ACHN (cell line): ENCODE measurements at regions not wholly inside any gene's neighbourhood (a gene's known extent, or its start where the extent isn't known, plus 50 kb on each side); places are given as distances from the start of the nearest gene placed in this dataset.
"Not testable (repeated sequence)": the region's sequence is repeated elsewhere in the genome, so short reads cannot be mapped to it uniquely, and the experiment has no call there.

Experiments
- DNase-seq: peaks from one replicate; pipeline ENCODE4 v3.0.0-alpha.2; 2015
- in situ Hi-C: cut with HindIII; loops from 2 replicates; pipeline ENCODE4 v1.10.0; 2017; ENCODE audit warnings: low sequenced_read_pairs, low pct_ligation_motif_present, low pct_unique_long_range_greater_than_20kb

GRCh38 chr6:168197636-168198301 is 118.8 kb upstream of the FRMD1 start:
- no peak for DNase-seq
- in situ Hi-C loops, result no loop called here

DNA sequence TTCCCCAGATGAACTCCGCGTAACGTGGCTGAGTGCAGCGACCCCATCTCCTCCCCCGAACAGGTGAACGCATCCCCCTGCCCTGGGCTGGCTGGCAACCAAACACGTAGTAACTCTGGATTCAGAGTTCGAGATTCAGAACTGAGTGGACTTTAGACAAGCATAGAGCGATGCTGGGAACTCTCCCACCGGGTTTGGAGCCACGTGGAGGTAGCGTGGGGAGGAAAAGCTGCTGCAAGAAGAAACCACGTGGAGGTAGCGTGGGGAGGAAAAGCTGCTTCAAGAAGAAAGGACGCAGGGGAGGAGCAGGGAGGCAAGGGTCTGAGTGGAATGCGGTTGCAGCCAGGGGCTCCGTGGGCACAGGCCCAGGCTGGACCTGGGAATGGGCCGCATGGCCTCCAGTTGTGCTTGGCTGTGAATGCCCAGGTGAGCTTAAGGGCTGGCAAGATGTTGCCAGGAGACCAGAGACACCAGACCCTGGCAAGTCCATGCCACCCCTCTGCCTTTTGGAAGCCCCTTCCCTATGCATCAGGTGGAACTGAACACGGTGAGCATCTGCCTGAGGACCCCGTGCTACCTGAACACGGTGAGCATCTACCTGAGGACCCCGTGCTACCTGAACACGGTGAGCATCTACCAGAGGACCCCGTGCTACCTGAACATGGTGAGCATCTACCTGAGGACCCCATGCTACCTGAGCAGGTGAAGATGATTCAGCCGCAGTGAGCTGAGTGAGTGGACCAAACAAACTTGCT is 118.0 kb upstream of the FRMD1 start:
- in situ Hi-C loops, result no loop called here
- no peak for DNase-seq

GRCh38 chr6:168196385-168196860 is 117.4 kb upstream of the FRMD1 start:
- in situ Hi-C loops, result no loop called here
- no peak for DNase-seq

DNA sequence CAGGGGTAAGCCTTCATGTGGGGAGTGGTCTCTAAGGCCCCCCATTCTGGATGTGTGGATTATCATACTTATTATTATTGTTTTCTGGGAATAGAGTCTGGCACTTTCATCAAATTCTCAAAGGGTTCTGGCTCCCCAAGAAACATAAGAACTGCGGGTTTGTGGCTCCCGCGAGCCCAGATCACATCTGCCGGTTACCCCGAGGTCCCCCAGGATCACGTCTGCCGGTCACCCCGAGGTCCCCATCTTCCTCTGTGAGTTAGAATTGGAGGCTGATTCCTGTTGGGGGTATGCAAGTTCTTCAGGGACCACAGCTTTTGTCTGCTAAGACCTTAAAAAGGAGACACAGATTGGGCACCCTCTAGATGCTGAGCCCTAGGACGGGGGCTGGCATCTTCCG is 116.7 kb upstream of the FRMD1 start:
- DNase-seq, result no peak
- in situ Hi-C loops, result no loop called here

GRCh38 chr6:168194732-168195567 is 115.9 kb upstream of the FRMD1 start:
- in situ Hi-C loops, result no loop called here
- DNase-seq, result peak; percentile 6

GRCh38 chr6:168193816-168194721 is 115.1 kb upstream of the FRMD1 start:
- DNase-seq, result peak; percentile 25
- in situ Hi-C loops, result no loop called here

DNA sequence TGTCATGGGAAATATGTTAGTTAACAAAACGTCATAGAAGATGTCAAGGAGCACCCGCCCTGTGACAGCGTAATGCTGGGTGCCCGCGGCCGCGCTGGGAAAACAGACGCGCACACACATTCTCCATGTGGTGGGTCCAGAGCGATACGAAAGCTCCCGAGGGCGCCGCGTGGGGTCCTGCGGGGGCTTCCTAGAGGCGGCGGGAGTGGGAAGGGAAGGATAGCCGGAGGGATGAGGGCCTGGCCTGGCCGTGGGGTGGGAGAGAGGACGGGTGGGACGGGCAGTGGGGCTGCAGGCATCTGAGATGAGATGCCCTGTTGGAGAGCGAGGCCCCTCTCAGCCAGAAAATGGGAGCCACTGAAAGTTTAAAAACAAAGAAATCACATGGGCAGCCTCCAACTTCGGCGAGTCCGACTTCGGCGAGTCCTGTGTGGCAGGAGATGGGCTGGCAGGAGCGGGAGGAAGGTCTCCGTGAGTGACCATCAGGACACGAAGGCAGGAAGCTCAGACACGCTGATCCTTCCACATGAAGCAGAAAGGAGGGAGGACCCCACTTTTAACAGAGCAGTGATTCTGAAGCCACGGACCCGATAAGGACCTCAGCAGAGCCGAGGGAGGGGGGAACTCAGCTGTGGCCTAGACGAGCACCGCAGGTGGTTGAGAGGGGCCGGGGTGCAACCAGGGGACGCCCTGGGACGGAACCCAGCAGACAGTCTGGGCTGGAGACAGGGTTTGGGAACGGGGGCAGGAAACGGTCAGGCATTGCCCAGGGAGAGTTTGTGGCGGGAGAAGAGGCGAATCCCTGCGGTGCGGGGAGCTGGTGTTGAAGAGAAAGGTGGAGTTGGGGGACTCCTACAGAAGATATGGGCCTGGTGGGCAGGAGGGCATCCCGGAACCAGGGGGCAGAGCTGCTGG is 114.1 kb upstream of the FRMD1 start:
- DNase-seq, result no peak
- in situ Hi-C loops, result no loop called here

GRCh38 chr6:168192195-168192900 is 113.3 kb upstream of the FRMD1 start:
- in situ Hi-C loops, result no loop called here
- no peak for DNase-seq

GRCh38 chr6:168190646-168191443 is 111.8 kb upstream of the FRMD1 start:
- in situ Hi-C loops, result no loop called here
- DNase-seq, result no peak

GRCh38 chr6:168190014-168190405 is 111.0 kb upstream of the FRMD1 start:
- in situ Hi-C loops, result no loop called here
- DNase-seq, result no peak

GRCh38 chr6:168189200-168190013 is 110.4 kb upstream of the FRMD1 start:
- in situ Hi-C loops, result no loop called here
- DNase-seq, result no peak

DNA sequence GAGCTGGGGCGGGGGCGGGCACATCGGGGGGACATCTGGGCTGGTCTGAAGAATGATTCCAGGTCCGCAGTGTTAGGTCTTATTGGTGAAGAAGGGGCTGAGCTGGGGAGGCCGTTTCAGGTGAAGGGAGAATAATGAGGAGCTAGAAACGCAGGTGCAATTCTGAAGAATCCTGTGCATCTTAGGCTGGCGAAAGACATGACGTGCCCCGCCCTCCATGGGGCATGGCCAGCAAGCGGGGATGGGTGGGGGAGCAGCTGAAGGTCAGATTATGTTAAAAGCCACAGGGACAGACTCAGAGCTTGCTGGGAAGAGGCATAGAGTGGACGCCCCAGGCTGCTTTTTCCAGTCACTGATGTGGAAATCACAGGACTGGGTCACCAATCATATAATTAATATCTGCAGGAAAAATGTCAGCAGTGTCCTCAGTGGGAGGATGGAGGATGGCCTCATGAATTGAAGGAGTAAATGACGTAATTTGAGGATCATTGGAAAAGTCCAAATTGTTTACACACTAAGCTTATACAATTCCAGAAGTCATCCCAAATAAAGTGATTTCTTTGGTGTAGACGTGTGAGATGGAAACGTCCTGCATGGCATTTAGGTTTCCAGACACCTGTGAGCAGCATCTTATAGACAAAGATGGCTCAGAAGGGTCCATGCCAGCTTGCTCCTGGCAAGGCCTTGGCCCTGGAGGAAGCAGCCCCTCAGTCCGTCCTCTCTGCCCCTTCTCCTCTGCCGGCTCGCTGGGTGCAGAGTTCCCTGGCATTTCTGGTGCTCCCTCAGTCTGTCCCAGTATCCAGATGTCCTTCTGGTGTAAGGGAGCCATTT is 109.6 kb upstream of the FRMD1 start:
- no peak for DNase-seq
- in situ Hi-C loops, result no loop called here

DNA sequence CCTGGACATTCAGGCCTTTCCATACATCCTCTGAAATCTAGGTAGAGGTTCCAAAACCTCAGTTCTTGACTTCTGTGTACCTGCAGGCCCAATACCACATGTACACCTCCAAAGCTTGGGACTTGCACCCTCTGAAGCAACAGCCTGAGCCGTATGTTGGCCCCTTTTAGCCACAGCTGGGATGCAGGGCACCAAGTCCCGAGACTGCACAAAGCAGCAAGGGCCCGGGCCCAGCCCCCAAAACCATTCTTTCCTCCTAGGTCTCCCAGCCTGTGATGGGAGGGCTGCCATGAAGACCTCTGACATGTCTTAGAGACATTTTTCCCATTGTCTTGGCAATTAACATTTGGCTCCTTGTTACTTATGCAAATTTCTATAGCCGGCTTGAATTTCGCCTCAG is 107.4 kb upstream of the FRMD1 start:
- in situ Hi-C loops, result no loop called here
- DNase-seq, result no peak

- in situ Hi-C loops, DNase-seq: not testable (repeated sequence)
Observed at GRCh38 chr6:168186018-168186417, 107.0 kb upstream of the FRMD1 start.

- in situ Hi-C loops, result no loop called here
Observed at GRCh38 chr6:168184701-168185100, 105.7 kb upstream of the FRMD1 start.

More at GRCh38 chr6:168184701-168185100, 105.7 kb upstream of the FRMD1 start:
- no peak for DNase-seq
